Esophagus muscularis mucosa (tissue), 4 donors: ENCODE measurements at regions not wholly inside any gene's neighbourhood (a gene's known extent, or its start where the extent isn't known, plus 50 kb on each side); places are given as distances from the start of the nearest gene placed in this dataset.

Experiments used
- CTCF ChIP-seq, 3 experiments: fragments of 200-600 bp in 2 of 3; fragments of 450-650 bp in 1 of 3; sonication (generic) in 2 of 3; IDR thresholded peaks; one replicate each; pipeline ENCODE4 v1.5.1; 2017 to 2019; ENCODE audit warnings: antibody characterized with exemption in 3 of 3, mild to moderate bottlenecking in 2 of 3, moderate library complexity in 1 of 3
- EP300 ChIP-seq: sonication (generic); formaldehyde crosslinking; IDR thresholded peaks from one replicate; pipeline ENCODE4 v1.6.1; 2017; ENCODE audit warnings: antibody characterized with exemption
- POLR2A ChIP-seq: fragments of 450-650 bp; IDR thresholded peaks from one replicate; pipeline ENCODE4 v1.6.1; 2017; ENCODE audit warnings: antibody characterized with exemption, moderate library complexity, mild to moderate bottlenecking, low read depth
- POLR2AphosphoS5 ChIP-seq, 2 donors: sonication (generic); formaldehyde crosslinking; IDR thresholded peaks; one replicate each; pipeline ENCODE4 v1.6.1; 2017; ENCODE audit warnings: antibody characterized with exemption in 2 of 2

- TF ChIP-seq CTCF (IDR thresholded peaks at IDR 0.05) (no peak), EP300 (no peak), POLR2A (no peak), POLR2AphosphoS5 (IDR thresholded peaks at IDR 0.05) (no peak)
Observed at GRCh38 chr12:38161123-38162000, 155.2 kb upstream of the ALG10B start.
